ENCODE measurements at regions not wholly inside any gene's neighbourhood (a gene's known extent, or its start where the extent isn't known, plus 50 kb on each side); places are given as distances from the start of the nearest gene placed in this dataset.
"Not testable (repeated sequence)": the region's sequence is repeated elsewhere in the genome, so short reads cannot be mapped to it uniquely, and the experiment has no call there.

DNA sequence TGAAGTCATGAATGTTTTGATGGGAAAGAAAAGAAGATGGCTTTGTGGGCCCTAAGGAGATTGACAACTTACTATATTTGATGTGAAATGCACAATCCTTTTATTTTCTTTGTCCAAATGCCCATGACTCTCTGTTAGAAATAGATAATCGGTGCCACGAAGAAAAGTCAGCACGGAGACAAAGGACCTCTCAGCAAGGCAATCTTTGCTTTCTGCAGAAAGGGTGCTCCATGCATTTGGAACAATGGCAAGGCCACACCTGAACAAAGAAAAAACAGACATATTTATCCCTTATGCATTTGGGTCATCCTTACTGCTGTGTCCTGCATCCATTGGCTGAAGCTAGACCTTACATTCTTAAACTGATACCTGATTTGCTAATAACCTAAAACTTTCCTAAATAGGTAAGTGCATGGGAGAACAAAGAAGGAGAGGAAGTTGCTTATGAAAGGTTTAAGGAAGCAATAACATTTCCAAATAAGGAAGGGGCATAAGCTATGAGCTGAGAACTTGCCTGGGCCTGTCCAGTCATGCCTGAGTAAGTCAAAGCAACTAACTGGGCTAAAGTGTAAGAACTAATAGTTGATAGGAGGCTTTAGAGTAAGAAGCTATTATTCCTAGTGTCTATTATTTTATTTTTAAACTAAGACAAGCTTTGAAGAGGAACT is 158.0 kb upstream of the LMNTD1 start:
- DNase-seq (ENCODE audit: extremely low read depth, low read depth, low spot score) = not testable (repeated sequence)

DNA sequence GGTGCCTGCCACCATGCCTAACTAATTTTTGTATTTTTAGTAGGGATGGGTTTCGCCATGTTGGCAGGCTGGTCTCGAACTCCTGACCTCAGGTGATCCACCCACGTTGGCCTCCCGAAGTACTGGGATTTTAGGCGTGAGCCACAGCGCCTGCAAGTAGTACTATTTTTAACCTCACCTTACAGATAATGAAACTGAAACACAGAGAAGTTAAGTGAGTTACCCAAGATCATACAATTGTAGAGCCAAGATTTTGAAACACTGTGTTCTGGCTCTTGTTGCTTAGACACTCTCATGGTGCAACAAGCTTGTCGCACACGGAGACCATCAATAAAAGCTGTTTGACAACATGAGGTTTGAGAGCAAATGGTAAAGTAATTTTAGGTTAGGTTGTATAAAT is 159.1 kb upstream of the LMNTD1 start:
- no peak for DNase-seq (ENCODE audit: extremely low read depth, low read depth, low spot score)

DNA sequence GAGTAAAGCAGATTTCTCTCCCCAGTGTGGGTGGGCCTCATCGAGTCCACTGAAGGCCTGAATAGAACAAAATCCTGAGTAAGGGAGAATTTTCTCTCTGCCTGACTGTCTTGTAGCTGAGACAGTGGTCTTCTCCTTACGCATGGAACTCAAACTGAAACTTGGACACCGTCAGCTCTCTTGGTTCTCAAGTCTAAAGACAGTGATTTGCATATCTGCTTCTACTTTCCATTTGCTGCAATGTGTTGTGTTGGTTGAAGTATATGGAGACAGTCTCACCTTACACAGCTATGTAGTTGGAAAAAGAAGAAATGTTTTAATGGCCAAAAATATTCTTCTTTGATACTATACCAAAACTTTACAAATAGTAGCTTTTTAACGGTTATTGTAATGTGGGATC is 160.2 kb upstream of the LMNTD1 start:
- no peak for DNase-seq (ENCODE audit: extremely low read depth, low read depth, low spot score)

DNA sequence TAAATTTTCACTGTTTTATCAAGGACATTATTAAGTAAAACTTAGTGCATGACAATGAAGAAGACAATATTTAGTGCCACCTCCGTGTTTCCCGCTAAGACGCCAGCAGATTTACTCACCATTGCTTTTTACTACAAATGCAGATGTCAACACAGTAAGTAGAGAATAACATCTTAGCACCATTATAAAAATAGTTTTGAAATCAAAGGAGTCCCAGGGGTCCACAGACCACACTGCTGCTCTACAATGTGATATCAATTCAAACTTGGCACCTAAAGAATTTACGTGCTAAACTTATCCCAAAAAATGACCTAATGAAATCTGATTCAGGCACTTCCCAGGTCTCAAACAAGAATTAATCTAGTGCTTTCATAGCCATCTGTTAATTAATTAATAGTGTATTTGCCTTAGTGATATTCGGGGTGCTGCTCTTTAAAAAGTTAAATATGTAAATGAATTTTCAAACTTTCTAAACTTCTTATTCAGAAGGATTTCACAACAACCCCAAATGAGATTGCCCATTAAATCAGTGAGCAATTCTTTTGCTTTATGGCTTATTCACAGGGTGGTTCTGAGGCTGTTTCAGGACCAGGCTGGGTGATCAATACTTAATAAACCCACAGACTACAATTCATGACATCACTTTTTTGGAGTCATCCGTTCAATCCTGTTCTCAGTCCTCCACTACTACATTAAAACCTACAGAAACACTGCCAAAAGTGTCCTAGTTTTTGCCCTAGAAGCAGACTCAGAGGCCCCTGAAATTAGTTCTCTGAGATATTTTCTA is 161.3 kb upstream of the LMNTD1 start:
- no peak for DNase-seq (ENCODE audit: extremely low read depth, low read depth, low spot score)

DNA sequence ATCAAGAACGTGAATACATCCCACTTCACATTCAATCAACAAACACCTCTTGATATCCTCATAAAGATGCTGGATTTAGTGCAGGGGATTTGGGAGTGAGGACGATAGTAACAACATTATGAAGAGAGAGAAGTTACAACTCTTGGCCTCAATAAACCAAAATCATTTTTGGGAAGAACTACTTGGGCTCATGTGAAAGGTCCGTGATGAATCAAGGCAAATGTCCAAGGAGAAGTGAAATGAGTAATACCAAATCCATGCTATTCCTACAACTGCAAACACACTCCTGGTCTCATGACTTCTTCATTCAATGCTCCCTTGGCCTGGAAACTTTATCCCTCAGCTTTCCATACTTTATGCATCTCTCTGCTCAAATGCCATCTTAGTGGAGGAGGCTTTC is 162.0 kb upstream of the LMNTD1 start:
- no peak for DNase-seq (ENCODE audit: extremely low read depth, low read depth, low spot score)

DNA sequence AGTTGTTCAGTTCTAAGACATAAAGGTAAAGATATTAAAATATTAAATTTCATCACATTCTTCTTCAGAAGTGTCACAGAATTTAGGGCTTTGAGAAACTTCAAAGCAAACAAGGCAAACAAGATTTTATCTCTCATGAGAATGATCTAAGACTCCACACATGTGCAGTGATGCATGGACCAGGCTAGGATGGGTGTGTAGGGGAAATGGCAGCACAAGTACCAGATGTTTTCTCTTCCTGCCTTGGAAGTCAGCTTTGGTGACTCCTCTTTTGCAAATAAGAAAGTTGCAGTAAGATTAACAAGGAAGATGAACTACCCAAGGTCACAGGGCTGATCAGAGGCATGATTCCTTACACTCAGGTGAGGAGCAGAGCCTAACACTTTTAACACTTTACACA is 163.8 kb upstream of the LMNTD1 start:
- no peak for DNase-seq (ENCODE audit: extremely low read depth, low read depth, low spot score)

DNA sequence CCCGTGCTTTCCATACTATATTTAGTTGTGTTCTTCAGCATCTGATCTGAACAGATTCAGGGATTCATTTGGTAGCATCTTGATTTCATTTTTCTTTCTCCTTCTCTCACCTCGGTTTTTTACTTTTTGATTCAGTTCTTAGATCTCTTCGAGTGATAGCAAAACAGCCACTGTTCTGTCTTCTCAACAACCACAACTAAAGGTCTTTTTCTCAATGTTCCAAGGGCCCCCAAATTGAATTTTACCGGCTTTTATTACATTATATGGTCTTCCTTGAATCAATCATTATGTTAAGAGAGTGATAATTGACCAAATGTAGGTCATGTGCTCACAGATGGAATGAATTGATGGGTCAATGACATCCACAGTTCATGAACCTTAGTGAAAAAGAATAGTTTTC is 164.5 kb upstream of the LMNTD1 start:
- no peak for DNase-seq (ENCODE audit: extremely low read depth, low read depth, low spot score)

DNA sequence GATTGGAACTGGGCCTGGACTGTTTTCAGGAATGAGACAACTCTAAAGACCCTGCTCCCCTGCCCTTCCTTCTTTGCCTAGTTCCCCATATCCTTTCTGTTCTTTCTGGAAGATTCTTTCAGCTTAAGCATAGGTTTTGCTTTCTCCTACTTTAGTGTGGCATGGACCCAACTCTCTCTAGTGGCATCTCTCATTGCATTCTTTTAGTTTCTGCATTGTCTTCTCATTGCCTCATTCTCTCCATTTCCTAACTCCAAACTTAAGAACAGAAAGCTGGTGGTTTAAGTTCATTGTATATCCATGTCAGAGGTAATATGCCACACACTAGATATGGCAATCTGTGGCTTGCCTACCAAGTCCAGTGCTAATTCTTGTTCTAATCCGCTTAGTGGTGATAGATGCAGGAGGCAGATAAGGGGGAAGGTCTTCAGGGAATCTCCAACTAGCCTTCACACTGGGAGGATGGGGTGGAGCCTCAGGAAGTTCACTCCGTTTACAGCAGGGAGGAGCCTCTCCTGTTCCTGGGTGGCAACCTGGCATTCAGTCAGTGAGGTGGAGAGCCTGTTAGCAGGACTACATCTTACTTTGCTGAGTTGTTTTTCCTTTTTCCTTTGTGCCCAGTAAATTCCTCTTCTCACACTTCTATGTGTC is 165.1 kb upstream of the LMNTD1 start:
- no peak for DNase-seq (ENCODE audit: extremely low read depth, low read depth, low spot score)

DNA sequence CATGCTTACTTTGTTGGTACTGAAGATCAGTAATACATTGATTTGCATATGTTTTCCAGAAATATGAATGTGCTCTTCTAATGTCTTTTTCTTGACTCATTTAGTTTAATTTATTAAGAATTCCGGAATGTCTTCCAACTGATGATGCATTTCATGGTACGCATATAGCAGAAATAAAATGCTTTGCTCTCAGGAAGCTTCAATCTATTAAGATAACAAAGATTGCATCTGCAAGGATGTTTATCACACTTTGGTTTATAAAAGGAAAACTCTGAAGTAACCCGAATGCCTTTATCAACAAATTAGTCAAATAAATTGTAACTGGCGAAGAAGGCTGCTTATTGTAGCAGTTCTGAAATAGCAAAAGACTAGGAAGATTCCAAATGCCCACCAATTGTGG is 166.4 kb upstream of the LMNTD1 start:
- DNase-seq (ENCODE audit: extremely low read depth, low read depth, low spot score) = no peak

DNA sequence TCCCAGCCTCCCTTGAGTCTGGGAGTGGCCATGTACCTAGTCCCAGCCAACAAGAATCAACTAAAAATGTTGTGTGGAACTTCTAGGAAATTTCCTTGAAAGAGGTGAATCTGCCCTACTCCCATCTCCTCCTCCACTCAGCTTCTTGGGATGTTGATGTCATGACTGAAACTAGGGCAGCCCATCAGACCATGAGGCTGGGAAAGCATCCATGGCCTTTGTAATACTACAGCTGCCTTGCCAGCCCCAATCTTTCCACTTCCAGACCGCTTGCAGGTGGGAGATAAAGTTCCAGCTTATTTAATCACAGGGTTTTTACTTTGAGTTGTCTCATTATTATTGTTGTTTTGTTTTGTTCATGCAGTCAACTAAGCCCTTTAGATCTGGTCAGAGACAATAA is 170.3 kb upstream of the LMNTD1 start:
- DNase-seq (ENCODE audit: extremely low read depth, low read depth, low spot score) = no peak

DNA sequence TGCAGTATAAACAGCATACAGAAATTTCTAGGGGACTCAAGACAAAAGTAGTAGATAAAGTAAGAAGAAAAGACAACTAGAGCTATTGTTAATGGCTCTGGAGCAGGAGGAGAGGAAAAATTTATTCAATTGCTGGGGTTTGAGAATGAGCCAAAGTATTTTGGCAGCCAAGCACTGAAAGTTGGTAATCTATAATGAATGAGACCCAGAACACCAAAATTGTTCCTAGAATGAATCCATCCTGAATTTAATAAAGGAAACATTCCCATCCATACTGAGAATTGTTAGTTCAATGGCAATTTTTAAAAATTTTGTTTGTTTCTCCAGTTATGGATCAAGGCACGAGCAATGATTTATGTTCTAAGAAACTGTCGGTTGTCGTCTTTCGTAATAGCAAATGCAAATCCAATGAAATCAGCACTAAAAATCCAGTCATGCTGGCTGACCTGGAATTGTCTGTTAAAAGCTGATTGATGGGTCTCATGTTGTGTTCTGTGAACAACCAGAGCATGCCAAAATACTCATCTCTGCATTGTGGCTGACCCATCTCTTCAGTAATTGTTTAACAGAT is 170.9 kb upstream of the LMNTD1 start:
- no peak for DNase-seq (ENCODE audit: extremely low read depth, low read depth, low spot score)

DNA sequence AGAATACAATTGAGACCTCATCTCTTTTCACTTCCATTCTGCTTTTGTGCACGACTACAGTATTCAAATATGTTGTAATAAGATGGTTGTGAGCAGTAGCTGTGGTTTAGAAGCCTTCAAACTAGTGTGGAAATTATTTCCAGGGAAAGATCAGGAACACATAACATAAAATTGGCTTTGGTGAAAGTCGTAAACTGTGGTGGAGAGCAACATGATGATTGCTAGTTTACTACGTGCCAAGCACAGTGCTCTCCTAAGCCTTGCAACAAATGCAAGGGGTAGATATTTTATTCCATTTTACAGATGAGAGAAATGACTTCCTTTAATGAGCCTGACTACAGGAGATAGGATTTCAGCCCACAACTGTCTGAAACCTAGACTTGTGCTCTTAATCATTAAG is 172.4 kb upstream of the LMNTD1 start:
- no peak for DNase-seq (ENCODE audit: extremely low read depth, low read depth, low spot score)

DNA sequence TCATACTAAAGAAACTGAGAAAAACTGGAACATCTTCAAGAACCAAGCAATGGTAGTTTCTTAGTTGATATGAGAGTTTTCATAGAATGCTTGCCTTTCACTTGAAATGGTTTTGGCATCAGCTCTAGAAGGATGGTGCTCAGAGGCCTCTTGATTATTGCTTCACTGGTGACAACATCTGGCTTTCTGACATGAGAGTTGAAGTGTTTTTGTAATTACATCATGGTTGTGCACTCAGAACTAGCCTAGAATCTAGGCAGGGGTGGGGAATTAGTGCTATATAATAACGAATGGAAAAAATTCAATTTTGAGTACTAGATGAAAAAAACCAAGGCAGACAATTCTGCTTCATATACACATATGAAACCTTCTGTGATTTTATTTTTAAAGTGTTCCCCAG is 172.8 kb upstream of the LMNTD1 start:
- DNase-seq (ENCODE audit: extremely low read depth, low read depth, low spot score) = no peak

DNA sequence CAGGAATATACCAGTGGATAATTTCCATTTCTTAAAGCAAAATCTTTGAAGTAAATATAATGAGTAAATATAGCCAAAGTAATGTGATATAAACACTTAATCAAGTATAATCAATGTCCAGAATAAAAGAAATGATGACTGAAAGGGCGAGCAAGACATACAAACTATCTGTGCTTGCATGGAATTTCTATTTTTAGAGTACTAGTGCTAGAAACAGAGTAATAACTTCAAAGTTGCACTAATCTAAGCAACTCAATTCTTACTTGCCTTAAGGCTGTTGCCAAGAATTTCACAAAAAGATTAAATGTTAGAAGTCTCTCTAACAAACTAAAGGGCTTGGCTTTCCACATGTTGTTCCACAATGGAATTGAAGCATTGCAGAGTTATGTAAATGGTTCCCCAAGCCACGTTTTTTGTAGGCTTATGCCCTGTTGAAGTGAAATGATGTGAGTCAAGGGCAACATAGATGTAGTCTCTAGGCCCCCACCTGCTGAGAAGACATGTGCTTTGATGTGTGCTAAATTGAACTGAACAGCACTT is 175.0 kb upstream of the LMNTD1 start:
- no peak for DNase-seq (ENCODE audit: extremely low read depth, low read depth, low spot score)

DNA sequence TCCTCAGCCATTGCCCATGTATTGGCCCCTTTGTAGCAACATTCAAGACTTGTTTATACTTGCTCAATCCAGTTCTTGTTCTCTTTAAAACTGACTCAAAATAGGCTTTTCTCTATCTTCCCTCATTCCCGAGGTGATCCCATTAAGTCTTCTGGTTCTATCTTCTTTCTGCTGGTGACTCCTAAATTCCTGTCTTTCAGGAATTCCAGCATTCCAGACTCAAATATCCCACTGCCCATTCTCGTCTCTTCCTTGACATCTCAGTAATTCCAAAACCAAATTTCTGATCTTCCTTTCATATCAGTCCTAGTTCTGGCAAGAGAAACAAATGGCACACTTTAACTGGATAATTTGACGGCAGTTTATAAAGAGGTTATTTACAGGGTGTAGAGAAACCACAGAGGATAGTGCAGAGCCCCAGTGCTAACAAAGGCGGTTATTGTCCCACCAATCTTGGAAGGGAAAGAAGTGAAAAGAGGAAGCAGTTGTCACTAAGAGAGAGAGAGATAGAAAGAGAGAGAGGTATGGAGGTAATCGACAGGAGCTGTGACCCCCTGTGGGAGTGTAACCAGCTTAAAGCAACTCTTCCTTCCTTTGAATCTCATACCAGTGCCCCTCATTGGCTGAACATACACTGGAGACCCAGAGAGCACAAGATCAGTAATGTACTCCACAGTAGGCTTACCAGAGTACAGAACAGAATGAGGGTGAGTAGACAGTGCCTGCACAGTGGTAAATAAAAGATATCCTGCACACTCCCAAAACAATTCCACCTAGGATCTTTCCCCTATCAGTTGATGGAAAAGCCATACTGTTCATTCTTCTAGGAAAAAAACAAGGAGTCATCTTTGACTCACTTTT is 177.6 kb upstream of the LMNTD1 start:
- DNase-seq (ENCODE audit: extremely low read depth, low read depth, low spot score) = no peak

DNA sequence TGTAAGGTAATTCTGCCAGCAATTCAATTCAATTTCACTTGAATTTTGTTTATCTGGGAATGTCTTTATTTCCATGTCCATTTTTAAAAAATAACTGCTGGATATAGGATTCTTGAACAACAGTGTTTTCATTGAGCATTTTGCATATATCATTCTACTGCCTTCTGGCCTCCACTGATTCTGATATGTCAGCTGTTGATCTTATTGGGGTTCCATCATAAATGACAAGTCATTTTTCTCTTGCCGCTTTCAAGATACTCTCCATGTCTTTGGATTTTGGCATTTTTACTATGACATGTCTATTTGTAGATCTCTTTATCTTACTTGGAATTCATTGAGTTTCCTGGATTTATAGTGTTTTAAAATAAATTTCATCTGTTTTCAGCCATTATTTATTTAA is 180.5 kb upstream of the LMNTD1 start:
- no peak for DNase-seq (ENCODE audit: extremely low read depth, low read depth, low spot score)

DNA sequence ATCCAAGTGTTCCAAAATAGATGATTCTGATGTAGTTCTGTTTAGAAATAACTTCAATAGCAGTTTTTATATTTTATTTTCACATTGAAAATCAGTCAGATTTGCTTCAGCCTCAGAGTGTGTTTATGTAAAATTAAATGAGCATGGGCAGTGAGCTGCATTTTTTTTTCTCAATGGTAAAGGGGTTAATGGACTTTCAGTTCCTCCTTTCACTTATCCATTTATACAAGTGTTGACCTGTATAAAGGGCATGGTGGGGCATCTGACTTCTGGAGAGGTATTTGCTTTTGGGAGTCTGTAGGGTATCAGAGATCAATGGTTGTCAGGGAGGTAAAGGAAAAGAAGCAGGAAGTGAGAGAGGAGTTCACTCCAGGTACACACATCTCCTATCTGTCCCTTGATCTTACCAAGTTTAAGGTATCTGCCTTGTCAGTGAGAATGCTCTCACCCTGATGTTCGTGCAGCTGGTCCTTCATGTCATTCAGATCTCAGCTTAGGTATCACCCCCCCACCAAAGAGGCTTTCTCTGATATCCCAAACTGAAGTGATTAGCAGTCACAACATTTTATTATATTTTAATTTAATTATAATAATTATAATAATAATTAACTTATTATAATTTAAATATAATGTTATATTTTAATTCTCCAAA is 181.6 kb upstream of the LMNTD1 start:
- no peak for DNase-seq (ENCODE audit: extremely low read depth, low read depth, low spot score)

DNA sequence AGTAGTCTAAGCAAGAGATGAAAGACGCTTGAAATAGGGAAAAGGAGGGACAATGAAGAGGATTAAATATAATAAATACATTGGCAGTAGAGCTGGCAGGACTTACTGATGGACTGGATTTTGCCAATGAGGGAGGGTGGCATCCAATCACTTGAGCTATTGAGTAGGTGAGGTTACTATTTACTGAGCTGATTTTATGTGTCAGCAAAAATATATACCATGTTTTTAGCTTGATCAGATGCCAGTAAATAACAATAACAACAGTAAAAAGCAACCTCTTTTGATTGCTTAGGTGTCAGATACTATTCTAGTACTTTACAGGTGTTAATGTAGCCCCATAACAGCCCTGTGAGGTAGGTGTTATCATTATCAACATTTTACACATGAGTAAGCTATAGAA is 187.5 kb upstream of the LMNTD1 start:
- no peak for DNase-seq (ENCODE audit: extremely low read depth, low read depth, low spot score)

DNA sequence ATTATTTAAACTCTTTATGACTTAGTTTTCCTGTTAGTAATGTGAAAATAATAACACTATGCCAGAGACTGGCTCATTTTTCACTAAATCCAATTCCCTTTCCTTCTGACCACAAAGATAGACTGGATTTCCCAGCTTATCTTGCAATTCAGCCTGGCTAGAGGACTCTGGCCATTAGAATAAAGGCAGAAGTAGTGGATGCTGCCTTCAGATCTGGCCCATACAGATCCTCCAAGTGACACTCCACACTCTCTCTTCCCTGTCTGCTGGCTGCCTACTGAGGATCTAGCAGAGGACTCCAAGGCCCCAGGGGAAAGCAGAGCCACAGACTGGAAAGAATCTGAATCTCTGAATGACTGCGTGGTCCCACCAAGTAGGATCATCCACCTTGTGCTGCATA is 188.8 kb upstream of the LMNTD1 start:
- DNase-seq (ENCODE audit: extremely low read depth, low read depth, low spot score) = no peak

DNA sequence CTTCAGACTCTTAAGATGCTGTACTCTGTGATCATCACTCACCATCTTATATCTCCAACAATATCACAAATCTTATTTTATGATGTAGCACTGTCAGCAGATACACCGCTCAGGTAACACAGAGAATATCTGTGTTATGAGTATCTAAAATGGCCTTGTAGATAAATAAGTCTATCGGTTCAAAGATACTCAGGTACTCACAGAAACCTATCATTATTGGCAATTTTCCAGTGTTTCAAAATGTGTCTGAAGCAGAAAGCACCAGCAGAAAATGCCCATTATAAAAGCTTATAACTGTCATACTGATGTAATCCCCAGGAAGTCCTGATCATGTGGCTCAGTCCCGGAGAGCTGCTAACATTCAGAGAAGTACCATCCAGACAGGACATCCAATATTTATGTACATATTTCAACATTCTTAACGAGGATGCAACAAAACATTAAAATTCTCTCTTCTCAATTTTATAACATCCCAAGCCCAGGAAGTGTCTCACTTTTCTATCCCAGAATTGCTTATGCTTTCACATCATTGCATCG is 190.7 kb upstream of the LMNTD1 start:
- no peak for DNase-seq (ENCODE audit: extremely low read depth, low read depth, low spot score)

All from glomerular endothelial cell (primary cell).